Body of pancreas (tissue), 4 donors: ENCODE measurements at regions not wholly inside any gene's neighbourhood (a gene's known extent, or its start where the extent isn't known, plus 50 kb on each side); places are given as distances from the start of the nearest gene placed in this dataset.

Source experiments
- ATAC-seq: fragments of 150-250 bp; one replicate; pipeline ENCODE4 v1.9.1; 2016
- DNase-seq, 4 donors: peaks; one replicate each; pipeline ENCODE4 v3.0.0-alpha.2; 2019
- H3K27ac ChIP-seq, 4 donors: fragments of 200-600 bp; sonication (generic); 1 replicate in 3 of 4; 2 replicates in 1 of 4; pipeline versions ENCODE4 v1.5.1 to v1.6.1; 2016 to 2019; ENCODE audit warnings: mild to moderate bottlenecking in 1 of 4, mixed read lengths in 1 of 4, moderate library complexity in 1 of 4
- H3K27me3 ChIP-seq, 2 donors: fragments of 200-600 bp; sonication (generic); one replicate each; pipeline ENCODE4 v1.6.0; 2016; ENCODE audit warnings: mild to moderate bottlenecking in 1 of 2
- H3K36me3 ChIP-seq, 2 donors: fragments of 200-600 bp; sonication (generic); replicated peaks in 1 of 2; 2 replicates each; pipeline ENCODE4 v1.5.1; 2016; ENCODE audit warnings: low read depth in 2 of 2; ENCODE audit not compliant: insufficient read depth in 1 of 2
- H3K4me1 ChIP-seq: fragments of 200-600 bp; sonication (generic); one replicate; pipeline ENCODE4 v1.6.0; 2016
- H3K4me3 ChIP-seq, 2 donors: fragments of 200-600 bp; sonication (generic); 1 replicate in 1 of 2; 2 replicates in 1 of 2; pipeline ENCODE4 v1.5.1; 2016 to 2019
- H3K9me3 ChIP-seq, 3 donors: fragments of 200-600 bp; sonication (generic); 1 replicate in 2 of 3; 2 replicates in 1 of 3; pipeline ENCODE4 v1.5.1; 2016
- CTCF ChIP-seq, 7 experiments: fragments of 450-650 bp in 4 of 7; fragments of 200-600 bp in 3 of 7; sonication (generic) in 3 of 7; IDR thresholded peaks; one replicate each; pipeline ENCODE4 v1.5.1; 2016 to 2019; ENCODE audit warnings: antibody characterized with exemption in 7 of 7
- POLR2A ChIP-seq, 3 donors: fragments of 450-650 bp; IDR thresholded peaks; one replicate each; pipeline ENCODE4 v1.6.1; 2016; ENCODE audit warnings: antibody characterized with exemption in 3 of 3, mild to moderate bottlenecking in 2 of 3
- WGBS, 2 donors: methylation state at CpG; one replicate each; pipeline ENCODE4 v1.1.5; 2017; 5-methylcytosine and 5-hydroxymethylcytosine counted together
- intact Hi-C: fragments of 100-400 bp; cut with DNase I; formaldehyde crosslinking; loops from one replicate; pipeline ENCODE4 v1.15.1; 2023

- Histone ChIP-seq H3K4me1 (no peaks in the 10 kb centered on the region), H3K9me3 (no peaks in the 10 kb centered on the region), H3K4me3 (no peak overlapping the region), H3K36me3 (no peaks in the 10 kb centered on the region), H3K27me3 (no peaks in the 10 kb centered on the region), H3K27ac (no peak overlapping the region)
- TF ChIP-seq POLR2A (IDR thresholded peaks at IDR 0.05): no peak
- no peak for TF ChIP-seq CTCF (IDR thresholded peaks at IDR 0.05)
- DNase-seq (no peak), ATAC-seq (no peak)
- intact Hi-C loops: no loop called here
- 90 to 92% methylated on average over 2 of the region's 2 CpGs for WGBS, 2 donors
Observed at GRCh38 chr12:71041476-71041875, 116.3 kb downstream of the TSPAN8 start.

- intact Hi-C loops: no loop called here
- no peak for DNase-seq
- Histone ChIP-seq H3K9me3 (no peaks in the 10 kb centered on the region), H3K36me3 (no peaks in the 10 kb centered on the region), H3K4me3 (no peak overlapping the region), H3K27ac (no peak overlapping the region), H3K27me3 (no peaks in the 10 kb centered on the region), H3K4me1 (no peaks in the 10 kb centered on the region)
- TF ChIP-seq CTCF (IDR thresholded peaks at IDR 0.05) (no peak), POLR2A (IDR thresholded peaks at IDR 0.05) (no peak)
- ATAC-seq: no peak
- 64 to 71% methylated on average over 1 of the region's 1 CpG for WGBS, 2 donors
Observed at GRCh38 chr12:71038960-71039359, 118.4 kb upstream of the PTPRR start.

- Histone ChIP-seq H3K4me1 (no peaks in the 10 kb centered on the region), H3K9me3 (no peaks in the 10 kb centered on the region), H3K27ac (no peak overlapping the region), H3K36me3 (no peaks in the 10 kb centered on the region), H3K4me3 (no peak overlapping the region), H3K27me3 (no peaks in the 10 kb centered on the region)
- no peak for DNase-seq
- TF ChIP-seq POLR2A (IDR thresholded peaks at IDR 0.05) (no peak), CTCF (IDR thresholded peaks at IDR 0.05) (no peak)
- 91 to 95% methylated on average over 1 of the region's 1 CpG for WGBS, 2 donors
- intact Hi-C loops: no loop called here
- ATAC-seq: no peak
Observed at GRCh38 chr12:71036526-71036925, 116.0 kb upstream of the PTPRR start.

GRCh38 chr12:71032933-71033332 lies 112.4 kb upstream of the PTPRR start:
- Histone ChIP-seq H3K4me3 (no peak overlapping the region), H3K4me1 (no peaks in the 10 kb centered on the region), H3K9me3 (no peaks in the 10 kb centered on the region), H3K27me3 (no peaks in the 10 kb centered on the region), H3K36me3 (no peaks in the 10 kb centered on the region), H3K27ac (no peak overlapping the region)
- DNase-seq (no peak), ATAC-seq (no peak)
- WGBS, 2 donors: 66 to 82% methylated on average over 4 of the region's 4 CpGs
- intact Hi-C loops: no loop called here
- no peak for TF ChIP-seq POLR2A (IDR thresholded peaks at IDR 0.05)
- TF ChIP-seq CTCF (IDR thresholded peaks at IDR 0.05): no peak

GRCh38 chr12:71029302-71029701 lies 108.8 kb upstream of the PTPRR start:
- no peak overlapping the region for H3K27ac ChIP-seq
- H3K27me3 ChIP-seq: no peaks in the 10 kb centered on the region
- ATAC-seq (no peak), DNase-seq (no peak)
- intact Hi-C loops: no loop called here
- H3K9me3 ChIP-seq: no peaks in the 10 kb centered on the region
- no peak overlapping the region for H3K4me3 ChIP-seq
- TF ChIP-seq POLR2A (IDR thresholded peaks at IDR 0.05) (no peak), CTCF (IDR thresholded peaks at IDR 0.05) (no peak)
- no peaks in the 10 kb centered on the region for H3K4me1 ChIP-seq
- no peaks in the 10 kb centered on the region for H3K36me3 ChIP-seq
- WGBS, 2 donors: 68 to 79% methylated on average over 3 of the region's 3 CpGs
